GOT3 (cell line): ENCODE measurements at regions not wholly inside any gene's neighbourhood (a gene's known extent, or its start where the extent isn't known, plus 50 kb on each side); places are given as distances from the start of the nearest gene placed in this dataset.

Source experiments
- DNase-seq: peaks from one replicate; lab custom pipeline; 2025; ENCODE audit warnings: mixed read lengths; lab: John Stamatoyannopoulos, UW

GRCh38 chr1:55402671-55403464 is 187.7 kb upstream of the USP24 start:
- DNase-seq, result no peak

DNA sequence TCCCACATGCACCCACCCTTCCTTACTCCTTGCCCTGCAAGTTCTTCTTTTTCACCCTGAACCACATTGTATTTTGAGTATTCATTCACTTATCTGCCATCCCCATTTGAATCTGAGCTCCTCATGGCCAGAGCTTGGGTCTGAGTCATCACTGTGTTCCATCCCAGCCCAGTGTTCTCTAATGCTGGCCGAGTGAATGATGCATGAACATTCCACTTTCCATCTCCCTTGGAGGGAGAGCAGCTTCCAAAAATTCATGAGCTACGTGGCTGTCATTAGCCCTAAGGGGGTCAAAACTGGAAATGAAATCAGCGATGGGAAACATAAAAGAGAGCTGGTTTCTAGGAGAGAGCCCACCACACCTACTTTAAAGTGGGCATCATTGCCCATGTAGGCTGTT is 187.0 kb upstream of the USP24 start:
- DNase-seq, result no peak

DNA sequence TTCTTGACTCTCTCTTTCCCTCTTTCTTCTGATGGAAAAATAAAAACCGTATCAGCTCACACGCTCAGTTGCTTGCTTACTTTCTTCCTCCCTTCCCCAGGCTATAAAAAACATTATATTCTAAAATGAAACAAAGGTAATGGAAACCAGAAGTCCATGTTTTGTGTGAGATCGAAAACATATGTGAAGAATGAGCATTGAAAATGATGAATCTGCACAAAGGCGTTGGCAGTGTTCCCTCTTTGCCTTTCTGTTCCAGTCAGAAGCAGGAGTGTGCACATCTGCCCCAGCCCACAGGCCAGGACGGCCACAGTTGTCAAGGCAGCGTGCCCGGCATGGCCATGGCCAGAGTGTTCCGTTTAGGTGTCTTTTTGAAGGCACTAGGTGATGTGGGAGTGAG is 185.3 kb upstream of the USP24 start:
- no peak for DNase-seq

DNA sequence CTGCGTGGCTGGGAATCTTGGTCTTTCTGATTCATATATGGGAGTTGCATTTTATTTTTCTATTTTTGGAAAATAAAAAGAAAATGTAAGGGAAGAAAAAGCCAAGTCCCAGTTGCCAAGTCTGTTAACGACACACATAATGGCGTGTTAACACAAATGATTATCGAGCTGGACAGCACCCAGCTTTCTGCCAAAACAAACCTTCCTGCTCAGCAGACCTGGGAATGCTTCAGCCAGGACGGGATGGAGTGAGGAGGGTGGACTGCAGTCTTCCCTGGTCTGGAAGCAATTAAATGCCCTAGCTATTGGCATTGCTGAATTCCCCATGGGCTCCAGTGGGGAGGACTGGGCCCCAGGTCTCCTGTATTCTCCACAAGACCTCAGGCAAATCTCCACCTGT is 184.2 kb upstream of the USP24 start:
- no peak for DNase-seq

- DNase-seq, result no peak
Measured at GRCh38 chr1:55396381-55396891, 181.3 kb upstream of the USP24 start.

DNA sequence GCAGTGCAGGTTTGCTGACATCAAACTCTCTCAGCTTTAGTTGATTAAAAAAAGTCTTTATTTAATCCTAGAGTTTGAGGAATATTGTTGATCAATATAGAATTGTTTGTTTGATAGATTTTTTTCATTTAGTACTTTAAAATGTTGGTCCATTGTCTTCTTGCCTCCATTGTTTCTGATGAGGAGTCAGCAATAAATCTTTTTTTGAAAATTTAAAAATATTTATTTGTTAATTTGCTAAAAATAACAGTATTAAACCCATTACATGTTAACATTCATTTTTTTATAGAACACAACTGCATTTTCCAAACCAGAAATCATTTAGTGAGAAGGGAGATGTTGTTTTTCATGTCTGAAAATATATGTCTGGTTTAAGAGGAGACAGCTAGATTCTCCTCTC is 173.8 kb upstream of the USP24 start:
- DNase-seq, result no peak

- no peak for DNase-seq
Measured at GRCh38 chr1:55387145-55387544, 172.0 kb upstream of the USP24 start.

DNA sequence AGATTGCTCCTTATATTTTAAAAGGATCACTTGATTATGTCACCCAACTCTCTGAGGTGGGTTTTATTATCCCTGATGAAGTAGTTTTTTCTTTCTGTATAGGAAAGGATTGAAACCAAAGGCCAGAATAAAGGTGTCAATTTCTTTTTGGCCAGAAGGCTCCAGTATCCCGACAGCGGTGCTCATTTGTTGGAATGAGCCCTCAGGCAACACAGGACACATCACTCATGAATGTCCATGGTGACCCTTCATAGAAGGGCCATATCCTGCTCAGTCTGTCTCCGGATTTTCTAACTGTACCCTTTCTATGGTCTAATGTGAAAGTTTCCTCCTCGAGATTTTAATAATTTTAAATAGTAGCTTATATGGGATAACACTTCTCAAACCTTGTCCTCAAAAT is 171.3 kb upstream of the USP24 start:
- no peak for DNase-seq

- no peak for DNase-seq
Measured at GRCh38 chr1:55385402-55386018, 170.3 kb upstream of the USP24 start.

GRCh38 chr1:55384637-55385036 is 169.5 kb upstream of the USP24 start:
- no peak for DNase-seq

GRCh38 chr1:55382806-55383305 is 167.7 kb upstream of the USP24 start:
- DNase-seq, result no peak

DNA sequence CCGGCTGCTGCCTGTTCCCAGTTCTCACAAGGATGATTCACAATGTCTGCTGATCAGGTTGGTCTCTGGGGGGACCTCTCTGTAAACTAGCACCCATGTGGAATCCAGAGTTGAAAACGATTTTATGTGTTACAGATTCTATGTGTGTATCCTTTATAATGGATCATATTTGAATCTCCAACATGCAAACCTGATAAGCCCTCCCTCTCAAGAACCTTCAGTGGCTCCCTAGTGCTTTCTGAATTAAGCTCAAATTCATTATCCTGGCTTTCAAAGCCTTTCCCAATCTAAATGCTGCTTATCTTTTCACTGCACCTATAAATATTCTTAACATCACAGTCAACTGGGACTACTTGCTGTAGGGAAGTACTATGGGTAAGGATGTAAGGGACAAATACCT is 166.8 kb upstream of the USP24 start:
- DNase-seq, result no peak

DNA sequence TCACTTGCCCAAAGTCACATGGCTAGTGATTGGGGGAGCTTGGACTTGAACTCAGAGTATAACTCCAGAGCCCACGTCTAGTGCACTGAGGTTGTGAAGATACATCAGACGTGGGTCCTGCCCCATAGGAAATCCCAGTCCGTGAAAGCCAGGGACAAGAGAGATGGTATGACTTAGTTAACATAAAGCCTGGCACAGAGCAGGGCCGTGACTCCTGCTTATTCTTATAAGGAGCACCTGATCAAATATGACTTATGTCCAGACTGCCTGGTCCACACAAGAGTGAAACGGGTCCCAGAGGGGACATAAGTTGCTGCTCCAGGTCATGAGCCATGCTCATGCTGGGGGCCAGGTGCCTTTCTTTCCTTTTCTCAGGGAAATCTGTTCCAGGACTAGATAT is 166.3 kb upstream of the USP24 start:
- no peak for DNase-seq

GRCh38 chr1:55380355-55380970 is 165.3 kb upstream of the USP24 start:
- no peak for DNase-seq

GRCh38 chr1:55378582-55378981 is 163.4 kb upstream of the USP24 start:
- DNase-seq, result no peak

DNA sequence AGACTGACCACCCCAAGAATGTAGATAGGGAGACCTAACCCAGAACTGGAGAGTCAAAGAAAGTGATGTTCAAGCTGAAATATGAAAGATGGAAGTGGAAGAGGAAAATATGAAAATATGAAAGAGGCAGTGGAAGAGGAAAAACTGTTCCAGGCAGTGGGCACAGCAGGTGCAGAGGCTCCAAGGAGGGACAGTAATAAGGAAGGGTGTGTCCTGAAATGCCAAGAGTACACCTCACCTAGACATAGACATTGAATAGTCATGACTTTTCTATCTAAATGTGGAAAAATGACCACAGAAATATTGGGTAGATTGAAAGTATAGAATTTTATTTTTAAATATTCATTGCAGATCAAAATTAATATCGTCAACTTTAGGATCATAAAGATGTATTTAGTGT is 161.7 kb upstream of the USP24 start:
- DNase-seq, result no peak

DNA sequence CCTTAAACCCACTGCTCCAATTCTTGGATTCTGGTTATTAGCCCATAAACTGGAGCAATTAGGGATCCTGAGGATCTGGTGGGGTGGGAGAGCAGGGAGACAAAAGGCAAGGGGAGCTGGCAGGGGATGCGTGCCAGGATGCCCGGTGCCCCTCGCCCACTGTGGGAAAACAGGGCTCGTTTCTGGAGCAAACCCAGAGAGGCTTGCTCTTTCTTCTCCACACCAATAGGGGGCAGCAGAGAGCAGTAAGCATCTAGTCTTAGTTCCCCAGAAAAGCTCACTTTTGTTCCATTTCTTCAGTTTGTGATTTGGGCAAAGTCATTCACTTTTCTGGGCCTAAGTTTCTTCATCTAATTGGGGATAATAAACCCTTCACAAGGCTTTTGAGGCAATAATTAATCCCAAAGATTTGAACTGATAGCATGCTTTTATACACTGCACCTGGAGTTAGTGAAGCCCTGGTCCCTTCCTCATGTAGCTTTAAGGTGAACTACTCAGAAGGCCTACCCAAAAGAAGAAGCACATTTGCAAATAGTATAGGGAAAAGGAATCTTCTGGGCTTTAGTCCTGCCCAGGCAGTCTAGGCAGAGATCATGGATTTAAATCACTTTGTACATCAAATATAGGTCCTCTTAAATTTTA is 160.6 kb upstream of the USP24 start:
- DNase-seq, result no peak

DNA sequence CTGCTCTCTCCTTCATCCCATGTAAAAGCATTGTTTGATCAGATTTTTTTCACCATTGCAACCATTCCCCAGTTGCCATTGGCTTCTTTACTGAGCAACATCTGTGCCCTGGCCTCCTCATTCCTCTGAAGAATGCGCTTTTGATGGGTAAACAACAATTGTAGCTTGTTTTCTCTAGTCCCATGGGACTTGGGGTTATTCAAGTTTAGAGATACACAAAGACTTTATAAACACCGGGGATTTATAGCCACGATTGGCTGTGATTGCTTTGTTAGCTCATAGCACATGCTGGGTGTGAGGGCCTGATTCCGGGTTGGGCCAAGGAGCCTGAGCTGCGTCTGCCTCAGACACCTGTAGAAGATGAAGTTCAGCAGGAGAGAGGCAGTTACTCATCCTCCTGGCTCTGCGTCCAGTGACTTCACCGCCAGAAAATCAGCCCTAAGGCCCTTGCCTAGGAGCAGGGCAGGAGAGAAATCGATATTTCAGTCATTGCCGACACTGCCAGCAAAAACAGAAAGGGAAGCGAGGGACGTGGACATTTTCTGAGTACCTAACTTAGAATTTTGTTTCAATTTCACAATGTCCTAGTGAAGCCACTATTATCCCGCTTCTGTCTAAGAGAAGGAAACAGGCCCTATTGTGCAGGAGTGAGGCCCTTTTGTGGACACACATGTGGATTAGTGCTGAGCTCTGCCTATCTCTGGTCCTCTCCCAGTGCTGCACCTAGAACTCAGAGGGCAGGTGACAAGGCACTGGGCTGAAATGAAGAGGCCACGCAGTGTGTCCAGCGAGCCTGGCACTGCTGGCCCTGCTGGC is 159.8 kb upstream of the USP24 start:
- no peak for DNase-seq

- DNase-seq, result no peak
Measured at GRCh38 chr1:55374216-55374615, 159.1 kb upstream of the USP24 start.

DNA sequence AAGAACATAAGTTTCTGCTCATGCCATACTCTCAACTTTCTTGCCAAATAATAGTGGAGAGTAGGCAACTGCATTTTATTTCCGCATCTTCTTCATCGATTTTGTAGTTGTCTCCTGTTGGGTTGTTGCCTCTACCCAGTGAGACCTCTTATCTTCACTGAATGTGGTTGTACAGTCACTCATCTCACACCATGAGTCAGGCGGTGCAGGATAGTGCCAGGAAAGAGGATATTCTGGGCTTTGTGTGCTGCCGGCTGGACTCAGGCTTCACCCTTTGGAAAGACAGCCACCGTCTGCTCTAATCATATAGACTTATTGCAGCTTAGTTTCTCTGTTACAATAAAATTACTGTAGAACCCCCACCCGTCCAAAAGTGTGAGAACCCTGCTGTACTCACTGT is 154.3 kb upstream of the USP24 start:
- DNase-seq, result no peak

DNA sequence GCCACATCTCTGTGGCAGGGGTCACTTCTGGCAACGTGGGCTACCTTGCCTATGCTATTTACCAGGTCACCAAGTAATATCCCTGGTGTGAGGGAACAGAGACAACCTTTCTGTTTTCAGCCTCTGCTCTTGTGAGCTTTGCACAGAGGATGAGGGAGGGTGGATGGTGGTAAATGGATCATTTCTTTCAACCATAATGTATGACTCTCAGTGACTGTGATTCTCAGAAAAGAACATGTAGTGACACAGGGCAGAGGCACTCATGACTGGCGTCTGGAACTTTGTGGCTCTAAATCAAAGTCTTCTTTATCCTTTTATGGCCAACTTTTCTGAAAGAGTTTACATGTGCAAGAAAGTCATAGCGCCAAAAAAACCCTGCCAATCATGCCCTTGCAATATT is 153.5 kb upstream of the USP24 start:
- DNase-seq, result no peak

- no peak for DNase-seq
Measured at GRCh38 chr1:55367273-55367672, 152.1 kb upstream of the USP24 start.
